B cell (primary cell): ENCODE measurements at regions not wholly inside any gene's neighbourhood (a gene's known extent, or its start where the extent isn't known, plus 50 kb on each side); places are given as distances from the start of the nearest gene placed in this dataset.
"Not testable (repeated sequence)": the region's sequence is repeated elsewhere in the genome, so short reads cannot be mapped to it uniquely, and the experiment has no call there.

Source experiments
- ATAC-seq: fragments of 200-7000 bp; cut with Tn5 transposase; one replicate; pipeline ENCODE4 v1.10.0; 2021; ENCODE audit warnings: low read depth, mild to moderate bottlenecking, moderate number of reproducible peaks, moderate library complexity
- CTCF ChIA-PET: fragments of 350-600 bp; sonication (Branson Sonifier 250); formaldehyde crosslinking; loops from one replicate; lab custom pipeline; 2021; ENCODE audit warnings: antibody characterized with exemption, inconsistent platforms; lab: Charles Lee
- POLR2A ChIA-PET: fragments of 350-600 bp; sonication (Branson Sonifier 250); formaldehyde crosslinking; loops from one replicate; lab custom pipeline; 2021; ENCODE audit warnings: antibody characterized with exemption; lab: Charles Lee
- DNase-seq: peaks from one replicate; pipeline ENCODE4 v3.0.0; 2013
- H2AFZ ChIP-seq: 2 replicates; pipeline ENCODE4 v1.6.1; 2012; ENCODE audit warnings: mild to moderate bottlenecking, low read depth, low read length; ENCODE audit not compliant: insufficient read depth, poor library complexity, severe bottlenecking
- H3K27ac ChIP-seq, 2 donors: 1 replicate in 1 of 2; 2 replicates in 1 of 2; pipeline ENCODE4 v1.5.1; 2012 to 2013; ENCODE audit warnings: low read length in 2 of 2, mild to moderate bottlenecking in 2 of 2, moderate library complexity in 1 of 2
- H3K27me3 ChIP-seq, 4 experiments: fragments of 200-600 bp in 1 of 4; sonication (generic) in 1 of 4; replicated peaks in 1 of 4; 1 replicate in 2 of 4; 2 replicates in 2 of 4; pipeline versions ENCODE4 v1.6.1 to v1.7.0; 2013 to 2016; ENCODE audit warnings: low read length in 3 of 4, mild to moderate bottlenecking in 2 of 4, mixed read lengths in 1 of 4, moderate library complexity in 1 of 4; ENCODE audit not compliant: insufficient read depth in 4 of 4, control insufficient read depth in 3 of 4; ENCODE audit errors: control extremely low read depth in 1 of 4
- H3K36me3 ChIP-seq, 2 experiments: replicated peaks in 1 of 2; 1 replicate in 1 of 2; 2 replicates in 1 of 2; pipeline versions ENCODE4 v1.6.1 to v1.7.1; 2013; ENCODE audit warnings: low read length in 1 of 2; ENCODE audit not compliant: insufficient read depth in 2 of 2, control insufficient read depth in 1 of 2; ENCODE audit errors: control extremely low read depth in 1 of 2, extremely low read depth in 1 of 2
- H3K4me1 ChIP-seq, 2 donors: fragments of 200-600 bp in 1 of 2; sonication (generic) in 1 of 2; 1 replicate in 1 of 2; 2 replicates in 1 of 2; pipeline versions ENCODE4 v1.5.1 to v1.6.1; 2013 to 2017; ENCODE audit warnings: low read length in 2 of 2; ENCODE audit not compliant: control insufficient read depth in 2 of 2, insufficient read depth in 2 of 2
- H3K4me2 ChIP-seq: replicated peaks from 2 replicates; pipeline ENCODE3; 2012; ENCODE audit warnings: mild to moderate bottlenecking, low read depth, low read length; ENCODE audit not compliant: poor library complexity, severe bottlenecking
- H3K4me3 ChIP-seq, 5 experiments: fragments of 200-600 bp in 1 of 5; sonication (generic) in 1 of 5; 1 replicate in 3 of 5; 2 replicates in 2 of 5; pipeline versions ENCODE4 v1.5.1 to v1.7.0; 2011 to 2016; ENCODE audit warnings: low read length in 4 of 5, mild to moderate bottlenecking in 4 of 5, low read depth in 2 of 5, control low read depth in 1 of 5, moderate library complexity in 1 of 5; ENCODE audit not compliant: insufficient read depth in 1 of 5; ENCODE audit errors: control extremely low read depth in 1 of 5, extremely low read depth in 1 of 5
- H3K79me2 ChIP-seq: fragments of 200-600 bp; sonication (generic); one replicate; pipeline ENCODE4 v1.6.0; 2016; ENCODE audit warnings: low read length; ENCODE audit not compliant: control insufficient read depth, insufficient read depth
- H3K9ac ChIP-seq: fragments of 200-600 bp; sonication (generic); 2 replicates; pipeline ENCODE4 v1.6.1; 2017; ENCODE audit warnings: mild to moderate bottlenecking, low read length, moderate library complexity
- H3K9me3 ChIP-seq, 3 donors: one replicate each; pipeline versions ENCODE4 v1.6.1 to v1.7.1; 2013; ENCODE audit warnings: low read length in 2 of 3; ENCODE audit not compliant: control insufficient read depth in 2 of 3, insufficient read depth in 1 of 3; ENCODE audit errors: control extremely low read depth in 1 of 3
- H4K20me1 ChIP-seq: 2 replicates; pipeline ENCODE4 v1.6.0; 2012; ENCODE audit warnings: mild to moderate bottlenecking, low read length; ENCODE audit not compliant: insufficient read depth, control insufficient read depth, poor library complexity, severe bottlenecking
- H3K27ac Mint-ChIP-seq: one replicate; pipeline ENCODE4 v1.8.0; 2021; ENCODE audit warnings: mixed read lengths
- H3K27me3 Mint-ChIP-seq: one replicate; pipeline ENCODE4 v1.8.0; 2021; ENCODE audit warnings: mixed read lengths
- H3K4me1 Mint-ChIP-seq: one replicate; pipeline ENCODE4 v1.8.0; 2021; ENCODE audit warnings: mixed read lengths
- H3K4me3 Mint-ChIP-seq: one replicate; pipeline ENCODE4 v1.8.0; 2021; ENCODE audit warnings: mixed read lengths
- H3K9me3 Mint-ChIP-seq: one replicate; pipeline ENCODE4 v1.8.0; 2022; ENCODE audit warnings: mixed read lengths; ENCODE audit not compliant: insufficient read depth
- EZH2 ChIP-seq: IDR thresholded peaks from 2 replicates; pipeline ENCODE4 v1.6.1; 2012; ENCODE audit warnings: borderline replicate concordance, low read depth, mild to moderate bottlenecking, moderate library complexity, low read length; ENCODE audit not compliant: insufficient read depth, poor library complexity, severe bottlenecking
- WGBS: methylation state at CpG from one replicate; pipeline ENCODE4 v1.1.5; 2013; ENCODE audit warnings: missing lambda C conversion rate; ENCODE audit not compliant: insufficient coverage; 5-methylcytosine and 5-hydroxymethylcytosine counted together
- intact Hi-C: fragments of 100-400 bp; cut with micrococcal nuclease; formaldehyde crosslinking; loops from one replicate; pipeline ENCODE4 v1.10.0; 2022
- TF ChIP-seq, protein P1 (sequence below): fragments of 200-600 bp; IDR thresholded peaks from one replicate; pipeline ENCODE4 v1.8.0; 2022; ENCODE audit warnings: antibody characterized with exemption, mild to moderate bottlenecking

GRCh38 chr13:90946125-90946524 is 401.4 kb upstream of the MIR17HG start:
- H3K27me3 ChIP-seq, intact Hi-C loops, H3K4me3 Mint-ChIP-seq, H2AFZ ChIP-seq, H3K27me3 Mint-ChIP-seq, H3K79me2 ChIP-seq, H3K9ac ChIP-seq, DNase-seq, H3K4me2 ChIP-seq, H3K4me3 ChIP-seq, H4K20me1 ChIP-seq, H3K27ac ChIP-seq, POLR2A ChIA-PET, H3K36me3 ChIP-seq, CTCF ChIA-PET, H3K4me1 Mint-ChIP-seq, H3K27ac Mint-ChIP-seq, H3K4me1 ChIP-seq, ATAC-seq, H3K9me3 Mint-ChIP-seq: not testable (repeated sequence)
- no CpG with 5 or more reads among the region's 5 CpGs for WGBS
- peaks cover 0 to 12% (median 0%) of the 10 kb centered on the region in 3 donors for H3K9me3 ChIP-seq

GRCh38 chr13:90947976-90948375 is 399.5 kb upstream of the MIR17HG start:
- TF ChIP-seq, protein P1, sequence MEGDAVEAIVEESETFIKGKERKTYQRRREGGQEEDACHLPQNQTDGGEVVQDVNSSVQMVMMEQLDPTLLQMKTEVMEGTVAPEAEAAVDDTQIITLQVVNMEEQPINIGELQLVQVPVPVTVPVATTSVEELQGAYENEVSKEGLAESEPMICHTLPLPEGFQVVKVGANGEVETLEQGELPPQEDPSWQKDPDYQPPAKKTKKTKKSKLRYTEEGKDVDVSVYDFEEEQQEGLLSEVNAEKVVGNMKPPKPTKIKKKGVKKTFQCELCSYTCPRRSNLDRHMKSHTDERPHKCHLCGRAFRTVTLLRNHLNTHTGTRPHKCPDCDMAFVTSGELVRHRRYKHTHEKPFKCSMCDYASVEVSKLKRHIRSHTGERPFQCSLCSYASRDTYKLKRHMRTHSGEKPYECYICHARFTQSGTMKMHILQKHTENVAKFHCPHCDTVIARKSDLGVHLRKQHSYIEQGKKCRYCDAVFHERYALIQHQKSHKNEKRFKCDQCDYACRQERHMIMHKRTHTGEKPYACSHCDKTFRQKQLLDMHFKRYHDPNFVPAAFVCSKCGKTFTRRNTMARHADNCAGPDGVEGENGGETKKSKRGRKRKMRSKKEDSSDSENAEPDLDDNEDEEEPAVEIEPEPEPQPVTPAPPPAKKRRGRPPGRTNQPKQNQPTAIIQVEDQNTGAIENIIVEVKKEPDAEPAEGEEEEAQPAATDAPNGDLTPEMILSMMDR = no peak
- no peak for TF ChIP-seq EZH2
- H3K9me3 ChIP-seq = peaks cover 0 to 12% (median 0%) of the 10 kb centered on the region in 3 donors
- Mint-ChIP-seq H3K27me3 (no peaks in the 10 kb centered on the region), H3K4me3 (no peak overlapping the region), H3K4me1 (no peaks in the 10 kb centered on the region), H3K9me3 (no peaks in the 10 kb centered on the region), H3K27ac (no peak overlapping the region)
- ChIA-PET CTCF (no interaction called here), POLR2A (no interaction called here)
- H2AFZ ChIP-seq = no peak overlapping the region
- H3K9ac ChIP-seq = no peak overlapping the region
- H3K4me2 ChIP-seq = no peak overlapping the region
- no peak overlapping the region for H3K27ac ChIP-seq
- H4K20me1 ChIP-seq = no peaks in the 10 kb centered on the region
- no peaks in the 10 kb centered on the region for H3K4me1 ChIP-seq
- DNase-seq (no peak), ATAC-seq (no peak)
- intact Hi-C loops = no loop called here
- H3K79me2 ChIP-seq = no peaks in the 10 kb centered on the region
- H3K27me3 ChIP-seq = no peaks in the 10 kb centered on the region
- no peaks in the 10 kb centered on the region for H3K36me3 ChIP-seq
- whole genome bisulfite sequencing = 85% methylated on average over 2 of the region's 2 CpGs
- H3K4me3 ChIP-seq = no peak overlapping the region
